ENCODE measurements at regions not wholly inside any gene's neighbourhood (a gene's known extent, or its start where the extent isn't known, plus 50 kb on each side); places are given as distances from the start of the nearest gene placed in this dataset.

- Histone ChIP-seq H2AFZ (ENCODE audit: low read length) (no peak overlapping the region), H3K79me2 (ENCODE audit: insufficient read depth, low read depth, low read length) (no peaks in the 10 kb centered on the region), H3K4me2 (ENCODE audit: low read length) (no peak overlapping the region), H4K20me1 (ENCODE audit: insufficient read depth, low read length) (no peaks in the 10 kb centered on the region), H3K4me1 (ENCODE audit: insufficient read depth, low read length, poor library complexity, severe bottlenecking) (no peaks in the 10 kb centered on the region), H3K27ac (ENCODE audit: low read depth, low read length, poor library complexity, severe bottlenecking) (no peak overlapping the region), H3K9me3 (ENCODE audit: low read length) (peaks cover 8% of the 10 kb centered on the region; the same call in 1 of the 2 replicates), H3K4me3 (ENCODE audit: low read depth, low read length, poor library complexity, severe bottlenecking) (no peak overlapping the region), H3K9me2 (ENCODE audit: insufficient read depth, low read length) (no peaks in the 10 kb centered on the region), H3K36me3 (ENCODE audit: insufficient read depth, low read length) (no peaks in the 10 kb centered on the region)
- DNase-seq (ENCODE audit: low spot score): no peak
- ChIA-PET CTCF (ENCODE audit: unreplicated experiment) (no interaction called here), POLR2A (no interaction called here)
- TF ChIP-seq EZH2phosphoT487 (IDR thresholded peaks at IDR 0.05; ENCODE audit: borderline replicate concordance, low read depth, low read length): no peak
- BruUV-seq (replicated peaks): no TSS peak
- intact Hi-C loops (cut with micrococcal nuclease; ENCODE audit: unreplicated experiment): no loop called here
Observed at GRCh38 chr3:18630295-18630694, 205.2 kb upstream of the SATB1 start.

GRCh38 chr3:18625085-18625484, 199.9 kb upstream of the SATB1 start:
- no peak for DNase-seq (ENCODE audit: low spot score)
- no peak for TF ChIP-seq EZH2phosphoT487 (IDR thresholded peaks at IDR 0.05; ENCODE audit: borderline replicate concordance, low read depth, low read length)
- no peak for TF ChIP-seq CTCF (conservative IDR thresholded peaks at IDR 0.05; ENCODE audit: low read length)
- H3K9me3 ChIP-seq (ENCODE audit: low read length): peaks cover 8% of the 10 kb centered on the region; the same call in 1 of the 2 replicates
- no peaks in the 10 kb centered on the region for H4K20me1 ChIP-seq (ENCODE audit: insufficient read depth, low read length)
- CTCF ChIA-PET (ENCODE audit: unreplicated experiment): no interaction called here
- H3K79me2 ChIP-seq (ENCODE audit: insufficient read depth, low read depth, low read length): no peaks in the 10 kb centered on the region
- H3K4me2 ChIP-seq (ENCODE audit: low read length): no peak overlapping the region
- no peak overlapping the region for H3K27ac ChIP-seq (ENCODE audit: low read depth, low read length, poor library complexity, severe bottlenecking)
- no peaks in the 10 kb centered on the region for H3K4me1 ChIP-seq (ENCODE audit: insufficient read depth, low read length, poor library complexity, severe bottlenecking)
- POLR2A ChIA-PET: no interaction called here
- H3K9me2 ChIP-seq (ENCODE audit: insufficient read depth, low read length): no peaks in the 10 kb centered on the region
- no TSS peak for BruUV-seq (replicated peaks)
- no peaks in the 10 kb centered on the region for H3K36me3 ChIP-seq (ENCODE audit: insufficient read depth, low read length)
- H2AFZ ChIP-seq (ENCODE audit: low read length): no peak overlapping the region
- intact Hi-C loops (cut with micrococcal nuclease; ENCODE audit: unreplicated experiment): no loop called here
- H3K4me3 ChIP-seq (ENCODE audit: low read depth, low read length, poor library complexity, severe bottlenecking): no peak overlapping the region

GRCh38 chr3:18623220-18623619, 198.1 kb upstream of the SATB1 start:
- no TSS peak for BruUV-seq (replicated peaks)
- Histone ChIP-seq H3K4me3 (ENCODE audit: low read depth, low read length, poor library complexity, severe bottlenecking) (no peak overlapping the region), H3K36me3 (ENCODE audit: insufficient read depth, low read length) (no peaks in the 10 kb centered on the region), H3K9me2 (ENCODE audit: insufficient read depth, low read length) (no peaks in the 10 kb centered on the region), H3K4me2 (ENCODE audit: low read length) (no peak overlapping the region), H3K27ac (ENCODE audit: low read depth, low read length, poor library complexity, severe bottlenecking) (no peak overlapping the region), H3K9me3 (ENCODE audit: low read length) (peaks cover 8% of the 10 kb centered on the region; the same call in 1 of the 2 replicates), H2AFZ (ENCODE audit: low read length) (no peak overlapping the region), H4K20me1 (ENCODE audit: insufficient read depth, low read length) (no peaks in the 10 kb centered on the region), H3K79me2 (ENCODE audit: insufficient read depth, low read depth, low read length) (no peaks in the 10 kb centered on the region), H3K4me1 (ENCODE audit: insufficient read depth, low read length, poor library complexity, severe bottlenecking) (no peaks in the 10 kb centered on the region)
- DNase-seq (ENCODE audit: low spot score): no peak
- no peak for TF ChIP-seq EZH2phosphoT487 (IDR thresholded peaks at IDR 0.05; ENCODE audit: borderline replicate concordance, low read depth, low read length)
- no peak for TF ChIP-seq CTCF (conservative IDR thresholded peaks at IDR 0.05; ENCODE audit: low read length)
- intact Hi-C loops (cut with micrococcal nuclease; ENCODE audit: unreplicated experiment): no loop called here
- ChIA-PET POLR2A (no interaction called here), CTCF (ENCODE audit: unreplicated experiment) (no interaction called here)

Measured in OCI-LY7 (cell line).